OCI-LY1 (cell line): ENCODE measurements at regions not wholly inside any gene's neighbourhood (a gene's known extent, or its start where the extent isn't known, plus 50 kb on each side); places are given as distances from the start of the nearest gene placed in this dataset.

Experiments
- H2AFZ ChIP-seq: fragments of 200-600 bp; sonication (generic), shearing (Covaris generic); 2 replicates; pipeline ENCODE4 v1.6.0; 2014; ENCODE audit warnings: antibody characterized with exemption, mild to moderate bottlenecking, low read length
- H3F3A ChIP-seq: fragments of 200-600 bp; sonication (generic), shearing (Covaris generic); 2 replicates; pipeline ENCODE4 v1.6.0; 2014; ENCODE audit warnings: mild to moderate bottlenecking, antibody characterized with exemption, low read length, moderate library complexity; ENCODE audit not compliant: insufficient read depth
- H3K27ac ChIP-seq: fragments of 200-600 bp; sonication (generic); 2 replicates; pipeline ENCODE4 v1.5.1; 2014; ENCODE audit warnings: low read length, mixed run types, mild to moderate bottlenecking, low read depth; ENCODE audit not compliant: poor library complexity, severe bottlenecking
- H3K27me3 ChIP-seq: fragments of 200-600 bp; sonication (generic); 2 replicates; pipeline ENCODE4 v1.6.0; 2014; ENCODE audit warnings: antibody characterized with exemption, mild to moderate bottlenecking, low read length, moderate library complexity; ENCODE audit not compliant: insufficient read depth
- H3K36me3 ChIP-seq: fragments of 200-600 bp; sonication (generic); 2 replicates; pipeline ENCODE4 v1.6.1; 2014; ENCODE audit warnings: mild to moderate bottlenecking, antibody characterized with exemption, low read length, moderate library complexity, mixed read lengths; ENCODE audit not compliant: insufficient read depth
- H3K4me1 ChIP-seq: fragments of 200-600 bp; sonication (generic); 2 replicates; pipeline ENCODE4 v1.5.1; 2014; ENCODE audit warnings: mild to moderate bottlenecking, low read length, moderate library complexity; ENCODE audit not compliant: insufficient read depth, severe bottlenecking
- H3K4me2 ChIP-seq: fragments of 200-600 bp; sonication (generic), shearing (Covaris generic); 2 replicates; pipeline ENCODE4 v1.6.1; 2014; ENCODE audit warnings: low read length
- H3K4me3 ChIP-seq: fragments of 200-600 bp; sonication (generic); 2 replicates; pipeline ENCODE4 v1.5.1; 2014; ENCODE audit warnings: low read length, low read depth, mild to moderate bottlenecking, mixed read lengths; ENCODE audit not compliant: poor library complexity, severe bottlenecking
- H3K79me2 ChIP-seq: fragments of 200-600 bp; shearing (Covaris generic); 2 replicates; pipeline ENCODE4 v1.6.1; 2016; ENCODE audit warnings: mixed run types, low read length, mixed read lengths; ENCODE audit not compliant: insufficient read depth
- H3K9ac ChIP-seq: fragments of 200-600 bp; sonication (generic), shearing (Covaris generic); 2 replicates; pipeline ENCODE4 v1.6.1; 2014; ENCODE audit warnings: mild to moderate bottlenecking, low read length, mixed read lengths
- H3K9me2 ChIP-seq: fragments of 200-600 bp; sonication (generic), shearing (Covaris generic); 2 replicates; pipeline ENCODE4 v1.6.1; 2014; ENCODE audit warnings: low read depth, mild to moderate bottlenecking, low read length, mixed read lengths
- H3K9me3 ChIP-seq: fragments of 200-600 bp; shearing (Covaris generic); 2 replicates; pipeline ENCODE4 v1.6.1; 2014; ENCODE audit warnings: low read length, mixed read lengths
- H4K20me1 ChIP-seq: fragments of 200-600 bp; sonication (generic), shearing (Covaris generic); 2 replicates; pipeline ENCODE4 v1.6.0; 2016; ENCODE audit warnings: mild to moderate bottlenecking, low read length; ENCODE audit not compliant: insufficient read depth
- EZH2 ChIP-seq: fragments of 200-600 bp; sonication (generic), shearing (Covaris generic); IDR thresholded peaks from 2 replicates; pipeline ENCODE4 v1.8.0; 2017; ENCODE audit warnings: borderline replicate concordance, mixed run types, mild to moderate bottlenecking, antibody characterized with exemption, low read length, moderate library complexity, mixed read lengths
- TF ChIP-seq, protein P1 (sequence below): fragments of 200-600 bp; sonication (generic), shearing (Covaris generic); IDR thresholded peaks from 2 replicates; pipeline ENCODE4 v1.5.1; 2017; ENCODE audit warnings: mild to moderate bottlenecking, antibody characterized with exemption, low read length, moderate library complexity, mixed read lengths

DNA sequence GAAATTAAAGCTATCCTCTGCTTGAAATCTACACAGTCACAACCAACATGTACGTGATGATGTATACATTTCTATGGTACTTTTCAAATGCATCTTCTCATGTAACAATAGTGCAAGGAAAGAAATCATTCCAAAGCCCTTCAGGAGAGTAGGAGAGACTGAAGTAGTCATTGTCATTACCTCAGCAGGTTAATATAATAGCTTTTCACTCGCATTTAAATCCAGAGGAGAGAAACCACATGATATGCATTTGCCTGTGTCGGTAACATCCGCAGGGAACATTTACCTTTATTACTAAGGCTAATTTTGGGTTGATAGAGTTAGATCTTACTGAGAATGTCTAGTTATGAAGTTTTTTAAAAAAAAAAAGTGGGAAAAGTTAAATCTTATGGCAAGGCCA, 186.6 kb upstream of the DTNBP1 start:
- Histone ChIP-seq H3F3A (no peaks in the 10 kb centered on the region), H3K9me2 (no peaks in the 10 kb centered on the region), H3K36me3 (no peaks in the 10 kb centered on the region), H3K4me1 (no peaks in the 10 kb centered on the region), H2AFZ (no peak overlapping the region), H3K4me2 (no peak overlapping the region), H3K27ac (no peak overlapping the region), H3K9me3 (no peaks in the 10 kb centered on the region), H3K4me3 (no peak overlapping the region), H4K20me1 (no peaks in the 10 kb centered on the region), H3K9ac (no peak overlapping the region), H3K79me2 (no peaks in the 10 kb centered on the region), H3K27me3 (peaks cover 5% of the 10 kb centered on the region; the same call in 1 of the 2 replicates)
- TF ChIP-seq EZH2, result no peak
- TF ChIP-seq, protein P1, sequence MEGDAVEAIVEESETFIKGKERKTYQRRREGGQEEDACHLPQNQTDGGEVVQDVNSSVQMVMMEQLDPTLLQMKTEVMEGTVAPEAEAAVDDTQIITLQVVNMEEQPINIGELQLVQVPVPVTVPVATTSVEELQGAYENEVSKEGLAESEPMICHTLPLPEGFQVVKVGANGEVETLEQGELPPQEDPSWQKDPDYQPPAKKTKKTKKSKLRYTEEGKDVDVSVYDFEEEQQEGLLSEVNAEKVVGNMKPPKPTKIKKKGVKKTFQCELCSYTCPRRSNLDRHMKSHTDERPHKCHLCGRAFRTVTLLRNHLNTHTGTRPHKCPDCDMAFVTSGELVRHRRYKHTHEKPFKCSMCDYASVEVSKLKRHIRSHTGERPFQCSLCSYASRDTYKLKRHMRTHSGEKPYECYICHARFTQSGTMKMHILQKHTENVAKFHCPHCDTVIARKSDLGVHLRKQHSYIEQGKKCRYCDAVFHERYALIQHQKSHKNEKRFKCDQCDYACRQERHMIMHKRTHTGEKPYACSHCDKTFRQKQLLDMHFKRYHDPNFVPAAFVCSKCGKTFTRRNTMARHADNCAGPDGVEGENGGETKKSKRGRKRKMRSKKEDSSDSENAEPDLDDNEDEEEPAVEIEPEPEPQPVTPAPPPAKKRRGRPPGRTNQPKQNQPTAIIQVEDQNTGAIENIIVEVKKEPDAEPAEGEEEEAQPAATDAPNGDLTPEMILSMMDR, result no peak

DNA sequence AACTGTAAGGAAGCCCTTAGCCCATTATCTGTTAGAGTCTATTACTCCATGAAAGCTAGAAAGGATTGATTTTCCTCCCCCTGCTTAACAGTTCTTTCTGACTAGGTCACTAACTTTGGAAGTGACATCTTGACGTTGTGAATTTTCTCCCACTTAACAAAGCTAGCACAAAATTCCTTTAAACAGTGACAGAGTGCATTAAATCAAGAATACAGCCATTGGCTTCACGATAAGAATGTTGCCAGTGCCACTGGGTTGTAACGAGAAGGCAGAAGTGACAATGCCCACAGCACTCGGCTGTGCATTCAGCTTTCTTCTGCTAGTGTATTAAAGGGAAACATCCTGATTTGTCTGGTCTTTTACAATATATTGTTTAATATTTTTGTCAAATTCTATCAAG, 182.7 kb upstream of the DTNBP1 start:
- H3K27ac ChIP-seq, result no peak overlapping the region
- H4K20me1 ChIP-seq, result no peaks in the 10 kb centered on the region
- no peak overlapping the region for H2AFZ ChIP-seq
- no peak overlapping the region for H3K4me3 ChIP-seq
- H3K9me2 ChIP-seq, result no peaks in the 10 kb centered on the region
- no peak overlapping the region for H3K4me2 ChIP-seq
- peaks cover 5% of the 10 kb centered on the region; the same call in 1 of the 2 replicates for H3K27me3 ChIP-seq
- H3F3A ChIP-seq, result no peaks in the 10 kb centered on the region
- TF ChIP-seq, protein P1, result no peak
- no peak for TF ChIP-seq EZH2
- H3K9ac ChIP-seq, result no peak overlapping the region
- no peaks in the 10 kb centered on the region for H3K4me1 ChIP-seq
- H3K79me2 ChIP-seq, result no peaks in the 10 kb centered on the region
- H3K36me3 ChIP-seq, result no peaks in the 10 kb centered on the region
- no peaks in the 10 kb centered on the region for H3K9me3 ChIP-seq

DNA sequence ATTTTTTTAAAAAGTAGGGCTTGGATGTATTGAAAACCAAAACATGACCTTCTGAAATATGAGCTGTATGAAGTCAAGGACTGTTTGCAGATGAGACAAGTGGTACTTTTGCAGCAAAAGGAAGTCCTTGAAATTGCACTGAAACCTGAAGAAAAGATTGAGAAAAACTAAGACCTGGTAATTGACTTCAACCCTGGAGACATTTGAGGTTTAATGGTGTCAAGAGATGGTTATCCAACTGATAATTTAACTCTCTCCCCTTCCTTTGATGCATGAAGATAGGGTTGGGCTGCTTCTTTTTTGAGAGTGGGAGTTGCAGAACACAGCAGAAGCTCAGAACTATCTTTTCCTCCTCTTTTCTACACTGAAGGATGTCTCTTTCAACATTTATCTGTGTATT, 180.9 kb upstream of the DTNBP1 start:
- H3K27me3 ChIP-seq, result peaks cover 5% of the 10 kb centered on the region; the same call in 1 of the 2 replicates
- H3K9ac ChIP-seq, result no peak overlapping the region
- H3K79me2 ChIP-seq, result no peaks in the 10 kb centered on the region
- no peak overlapping the region for H3K4me2 ChIP-seq
- no peaks in the 10 kb centered on the region for H3K4me1 ChIP-seq
- TF ChIP-seq, protein P1, result no peak
- TF ChIP-seq EZH2, result no peak
- H2AFZ ChIP-seq, result no peak overlapping the region
- no peak overlapping the region for H3K27ac ChIP-seq
- no peaks in the 10 kb centered on the region for H3F3A ChIP-seq
- H3K9me3 ChIP-seq, result no peaks in the 10 kb centered on the region
- H3K36me3 ChIP-seq, result no peaks in the 10 kb centered on the region
- H3K9me2 ChIP-seq, result no peaks in the 10 kb centered on the region
- H3K4me3 ChIP-seq, result no peak overlapping the region
- no peaks in the 10 kb centered on the region for H4K20me1 ChIP-seq
